Thyroid gland (tissue), 4 donors: ENCODE measurements at regions not wholly inside any gene's neighbourhood (a gene's known extent, or its start where the extent isn't known, plus 50 kb on each side); places are given as distances from the start of the nearest gene placed in this dataset.

Experiments used
- POLR2A ChIP-seq, 2 donors: fragments of 450-650 bp; IDR thresholded peaks; one replicate each; pipeline ENCODE4 v1.6.1; 2017; ENCODE audit warnings: antibody characterized with exemption in 2 of 2, mild to moderate bottlenecking in 2 of 2, moderate library complexity in 1 of 2
- TF ChIP-seq, protein P1 (sequence below), 6 experiments: fragments of 200-600 bp in 3 of 6; fragments of 450-650 bp in 3 of 6; sonication (generic) in 3 of 6; IDR thresholded peaks; one replicate each; pipeline ENCODE4 v1.5.1; 2016 to 2019; ENCODE audit warnings: antibody characterized with exemption in 6 of 6, mild to moderate bottlenecking in 2 of 6, inconsistent platforms in 1 of 6, moderate library complexity in 1 of 6

DNA sequence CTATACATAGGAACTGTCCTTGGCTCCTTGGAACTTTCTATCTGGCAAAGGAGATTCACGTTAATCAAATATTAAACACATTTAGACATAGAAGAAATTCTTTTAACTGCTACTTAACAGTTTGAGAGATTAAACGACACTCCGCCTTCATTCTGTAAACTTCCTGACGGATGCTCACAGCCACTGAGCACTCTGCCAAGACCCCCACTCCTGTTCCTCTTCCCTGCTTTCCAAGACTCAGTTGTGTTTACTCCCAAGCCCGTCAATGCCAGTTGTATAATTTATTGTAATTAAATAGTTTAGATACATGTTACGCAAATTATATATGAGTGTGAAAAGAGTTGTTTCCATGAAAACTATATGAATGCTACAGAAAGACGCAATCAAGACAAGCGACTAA is 321.4 kb upstream of the EPHA4 start:
- TF ChIP-seq POLR2A (IDR thresholded peaks at IDR 0.05): no peak
- TF ChIP-seq, protein P1, sequence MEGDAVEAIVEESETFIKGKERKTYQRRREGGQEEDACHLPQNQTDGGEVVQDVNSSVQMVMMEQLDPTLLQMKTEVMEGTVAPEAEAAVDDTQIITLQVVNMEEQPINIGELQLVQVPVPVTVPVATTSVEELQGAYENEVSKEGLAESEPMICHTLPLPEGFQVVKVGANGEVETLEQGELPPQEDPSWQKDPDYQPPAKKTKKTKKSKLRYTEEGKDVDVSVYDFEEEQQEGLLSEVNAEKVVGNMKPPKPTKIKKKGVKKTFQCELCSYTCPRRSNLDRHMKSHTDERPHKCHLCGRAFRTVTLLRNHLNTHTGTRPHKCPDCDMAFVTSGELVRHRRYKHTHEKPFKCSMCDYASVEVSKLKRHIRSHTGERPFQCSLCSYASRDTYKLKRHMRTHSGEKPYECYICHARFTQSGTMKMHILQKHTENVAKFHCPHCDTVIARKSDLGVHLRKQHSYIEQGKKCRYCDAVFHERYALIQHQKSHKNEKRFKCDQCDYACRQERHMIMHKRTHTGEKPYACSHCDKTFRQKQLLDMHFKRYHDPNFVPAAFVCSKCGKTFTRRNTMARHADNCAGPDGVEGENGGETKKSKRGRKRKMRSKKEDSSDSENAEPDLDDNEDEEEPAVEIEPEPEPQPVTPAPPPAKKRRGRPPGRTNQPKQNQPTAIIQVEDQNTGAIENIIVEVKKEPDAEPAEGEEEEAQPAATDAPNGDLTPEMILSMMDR (IDR thresholded peaks at IDR 0.05): no peak
